MCF 10A (cell line): ENCODE measurements at regions not wholly inside any gene's neighbourhood (a gene's known extent, or its start where the extent isn't known, plus 50 kb on each side); places are given as distances from the start of the nearest gene placed in this dataset.

Source experiments
- BruUV-seq: library from RNA; stranded (reverse); fragments of 400-500 nt; replicated peaks from 2 replicates; lab custom pipeline; 2021; lab: Mats Ljungman, UMichigan
- CTCF ChIA-PET: fragments of 300-600 bp; sonication (Branson Sonifier 250); formaldehyde crosslinking; extraction: SDS; loops from one replicate; lab custom pipeline; 2021; ENCODE audit warnings: antibody characterized with exemption, inconsistent platforms; lab: Yijun Ruan, JAX
- POLR2A ChIA-PET: fragments of 300-600, 350-650 bp; sonication (Branson Sonifier 250); formaldehyde crosslinking; extraction: SDS; loops from one replicate; lab custom pipeline; 2020; ENCODE audit warnings: antibody characterized with exemption, inconsistent platforms; lab: Yijun Ruan, JAX
- DNase-seq: peaks from one replicate; pipeline ENCODE4 v3.0.0-alpha.2; 2018; ENCODE audit not compliant: unreplicated experiment
- H3K27ac Mint-ChIP-seq: one replicate; pipeline ENCODE4 v1.8.0; 2022; ENCODE audit warnings: mild to moderate bottlenecking, low read depth, mixed read lengths; ENCODE audit not compliant: unreplicated experiment
- H3K27me3 Mint-ChIP-seq: one replicate; pipeline ENCODE4 v1.8.0; 2022; ENCODE audit warnings: mixed read lengths; ENCODE audit not compliant: insufficient read depth, unreplicated experiment
- H3K36me3 Mint-ChIP-seq: one replicate; pipeline ENCODE4 v1.8.0; 2022; ENCODE audit warnings: mild to moderate bottlenecking, moderate library complexity, mixed read lengths; ENCODE audit not compliant: insufficient read depth, unreplicated experiment
- H3K4me1 Mint-ChIP-seq: one replicate; pipeline ENCODE4 v1.8.0; 2022; ENCODE audit warnings: mixed read lengths; ENCODE audit not compliant: insufficient read depth, unreplicated experiment
- H3K4me3 Mint-ChIP-seq: one replicate; pipeline ENCODE4 v1.8.0; 2022; ENCODE audit warnings: mild to moderate bottlenecking, moderate library complexity, mixed read lengths; ENCODE audit not compliant: unreplicated experiment
- H3K9me3 Mint-ChIP-seq: one replicate; pipeline ENCODE4 v1.8.0; 2022; ENCODE audit warnings: mixed read lengths; ENCODE audit not compliant: unreplicated experiment
- CTCF ChIP-seq: fragments of 200-600 bp; IDR thresholded peaks from one replicate; pipeline ENCODE4 v1.8.0; 2022; ENCODE audit warnings: antibody characterized with exemption, mild to moderate bottlenecking; ENCODE audit not compliant: unreplicated experiment
- intact Hi-C: fragments of 100-400 bp; cut with micrococcal nuclease; formaldehyde crosslinking; loops from 2 replicates; pipeline ENCODE4 v1.14.1; 2022

- Mint-ChIP-seq H3K36me3 (no peaks in the 10 kb centered on the region), H3K4me3 (no peak overlapping the region), H3K4me1 (peaks cover 9% of the 10 kb centered on the region), H3K27ac (no peak overlapping the region), H3K9me3 (no peaks in the 10 kb centered on the region), H3K27me3 (no peaks in the 10 kb centered on the region)
- DNase-seq = no peak
- BruUV-seq = no TSS peak
- ChIA-PET POLR2A (no interaction called here), CTCF (no interaction called here)
- no peak for TF ChIP-seq CTCF
- intact Hi-C loops = no loop called here
Observed at GRCh38 chr5:147062427-147062826, 172.4 kb upstream of the STK32A start.

GRCh38 chr5:147063943-147064342, 170.9 kb upstream of the STK32A start:
- POLR2A ChIA-PET = no interaction called here
- no peak for TF ChIP-seq CTCF
- CTCF ChIA-PET = interaction anchor here (0.7 kb wide), 1 partner anchor 125 kb away, joined by 3 read pairs; no protein-coding TSS in a partner anchor
- no peaks in the 10 kb centered on the region for H3K27me3 Mint-ChIP-seq
- H3K36me3 Mint-ChIP-seq = no peaks in the 10 kb centered on the region
- no TSS peak for BruUV-seq
- intact Hi-C loops = no loop called here
- H3K9me3 Mint-ChIP-seq = no peaks in the 10 kb centered on the region
- H3K4me1 Mint-ChIP-seq = peaks cover 9% of the 10 kb centered on the region
- H3K4me3 Mint-ChIP-seq = no peak overlapping the region
- no peak for DNase-seq
- no peak overlapping the region for H3K27ac Mint-ChIP-seq

GRCh38 chr5:147065071-147065470, 169.8 kb upstream of the STK32A start:
- DNase-seq = no peak

GRCh38 chr5:147068998-147069397, 165.8 kb upstream of the STK32A start:
- POLR2A ChIA-PET = interaction anchor here (0.7 to 1.6 kb wide), 2 partner anchors 9 to 54 kb away, joined by 3 to 4 read pairs; no protein-coding TSS in a partner anchor
- H3K9me3 Mint-ChIP-seq = no peaks in the 10 kb centered on the region

More at GRCh38 chr5:147065071-147065470, 169.8 kb upstream of the STK32A start:
- ChIA-PET POLR2A (interaction anchor here (1.0 kb wide), 1 partner anchor 11 kb away, joined by 3 read pairs; no protein-coding TSS in a partner anchor), CTCF (interaction anchor here (0.6 kb wide), 1 partner anchor 33 kb away, joined by 3 read pairs; no protein-coding TSS in a partner anchor)
- Mint-ChIP-seq H3K27ac (no peak overlapping the region), H3K9me3 (no peaks in the 10 kb centered on the region), H3K36me3 (no peaks in the 10 kb centered on the region), H3K4me3 (peak overlapping the region; percentile 12), H3K27me3 (no peaks in the 10 kb centered on the region), H3K4me1 (peaks cover 9% of the 10 kb centered on the region)
- no peak for TF ChIP-seq CTCF
- intact Hi-C loops = no loop called here
- BruUV-seq = no TSS peak

More at GRCh38 chr5:147068998-147069397, 165.8 kb upstream of the STK32A start:
- Mint-ChIP-seq H3K27ac (no peak overlapping the region), H3K36me3 (no peaks in the 10 kb centered on the region), H3K4me3 (no peak overlapping the region), H3K27me3 (no peaks in the 10 kb centered on the region), H3K4me1 (peaks cover 9% of the 10 kb centered on the region)
- BruUV-seq = no TSS peak
- TF ChIP-seq CTCF = no peak
- no peak for DNase-seq
- intact Hi-C loops = no loop called here
- CTCF ChIA-PET = interaction anchor here (0.6 kb wide), 1 partner anchor 527 kb away, joined by 4 read pairs; no protein-coding TSS in a partner anchor
